SK-N-SH treated with all-trans-retinoic acid at 6 μM for 48 hours (cell line): ENCODE measurements at regions not wholly inside any gene's neighbourhood (a gene's known extent, or its start where the extent isn't known, plus 50 kb on each side); places are given as distances from the start of the nearest gene placed in this dataset.

Source experiments
- ATAC-seq: fragments of 200-7000 bp; cut with Tn5 transposase; 3 replicates; pipeline ENCODE4 v1.9.1; 2020; ENCODE audit warnings: mild to moderate bottlenecking, moderate library complexity
- ARNTL ChIP-seq: fragments of 450-650 bp; formaldehyde crosslinking; IDR thresholded peaks from 2 replicates; pipeline ENCODE4 v1.5.0; 2020; ENCODE audit warnings: low read depth, mild to moderate bottlenecking, moderate library complexity, borderline replicate concordance
- BACH2 ChIP-seq: fragments of 250-450 bp; sonication (Bioruptor Pico); IDR thresholded peaks from 2 replicates; pipeline ENCODE4 v1.9.0; 2021; ENCODE audit warnings: mild to moderate bottlenecking, borderline replicate concordance
- CREB5 ChIP-seq: fragments of 250-450 bp; sonication (Bioruptor Pico); IDR thresholded peaks from 2 replicates; pipeline ENCODE4 v1.5.1; 2020; ENCODE audit warnings: low read depth, mild to moderate bottlenecking, moderate library complexity
- CSDC2 ChIP-seq: fragments of 250-450 bp; sonication (Bioruptor Pico); IDR thresholded peaks from 2 replicates; pipeline ENCODE4 v1.5.0; 2020; ENCODE audit warnings: mild to moderate bottlenecking, moderate library complexity
- CSRNP3 ChIP-seq: fragments of 250-450 bp; sonication (Bioruptor Pico); IDR thresholded peaks from 2 replicates; pipeline ENCODE4 v1.5.1; 2021; ENCODE audit warnings: mild to moderate bottlenecking, moderate library complexity
- ESRRG ChIP-seq: fragments of 250-450 bp; sonication (Bioruptor Pico); IDR thresholded peaks from 2 replicates; pipeline ENCODE4 v1.6.1; 2021; ENCODE audit warnings: mild to moderate bottlenecking
- GLIS3 ChIP-seq: fragments of 250-450 bp; sonication (Bioruptor Pico); IDR thresholded peaks from 2 replicates; pipeline ENCODE4 v1.5.0; 2020; ENCODE audit warnings: mild to moderate bottlenecking, moderate library complexity
- OSR1 ChIP-seq: fragments of 250-450 bp; sonication (Bioruptor Pico); IDR thresholded peaks from 2 replicates; pipeline ENCODE4 v1.8.0; 2022; ENCODE audit warnings: moderate library complexity, mild to moderate bottlenecking, inconsistent platforms
- POU6F1 ChIP-seq: fragments of 250-450 bp; sonication (Bioruptor Pico); IDR thresholded peaks from 2 replicates; pipeline ENCODE4 v1.8.0; 2021; ENCODE audit warnings: low read depth, mild to moderate bottlenecking, moderate library complexity, borderline replicate concordance
- PPARA ChIP-seq: fragments of 250-450 bp; sonication (Bioruptor Pico); IDR thresholded peaks from 2 replicates; pipeline ENCODE4 v1.5.0; 2020; ENCODE audit warnings: mild to moderate bottlenecking, borderline replicate concordance
- RARB ChIP-seq: fragments of 250-450 bp; sonication (Bioruptor Pico); IDR thresholded peaks from 2 replicates; pipeline ENCODE4 v1.8.0; 2021; ENCODE audit warnings: mild to moderate bottlenecking, moderate library complexity
- SNAI2 ChIP-seq: fragments of 250-450 bp; sonication (Bioruptor Pico); IDR thresholded peaks from 2 replicates; pipeline ENCODE4 v1.5.0; 2020; ENCODE audit warnings: mild to moderate bottlenecking, moderate library complexity
- TCF4 ChIP-seq: fragments of 250-450 bp; sonication (Bioruptor Pico); IDR thresholded peaks from 2 replicates; pipeline ENCODE4 v1.8.0; 2021; ENCODE audit warnings: mild to moderate bottlenecking, moderate library complexity, borderline replicate concordance
- TOX ChIP-seq: fragments of 250-450 bp; sonication (Bioruptor Pico); IDR thresholded peaks from 2 replicates; pipeline ENCODE4 v1.8.0; 2021; ENCODE audit warnings: mild to moderate bottlenecking, moderate library complexity, borderline replicate concordance
- ZC3H10 ChIP-seq: fragments of 250-450 bp; sonication (Bioruptor Pico); IDR thresholded peaks from 2 replicates; pipeline ENCODE4 v1.5.1; 2021; ENCODE audit warnings: mild to moderate bottlenecking, moderate library complexity
- ZFP3 ChIP-seq: fragments of 250-450 bp; sonication (Bioruptor Pico); IDR thresholded peaks from 2 replicates; pipeline ENCODE4 v1.5.0; 2020; ENCODE audit warnings: mild to moderate bottlenecking, moderate library complexity
- ZFP30 ChIP-seq: fragments of 450-650 bp; formaldehyde crosslinking; IDR thresholded peaks from 2 replicates; pipeline ENCODE4 v1.5.0; 2022; ENCODE audit warnings: mild to moderate bottlenecking, moderate library complexity
- ZNF565 ChIP-seq: fragments of 450-650 bp; formaldehyde crosslinking; conservative IDR thresholded peaks from 2 replicates; pipeline ENCODE4 v1.5.0; 2020; ENCODE audit warnings: low read depth, mild to moderate bottlenecking, moderate library complexity
- ZNF70 ChIP-seq: fragments of 450-650 bp; formaldehyde crosslinking; IDR thresholded peaks from 2 replicates; pipeline ENCODE4 v1.5.0; 2020; ENCODE audit warnings: mild to moderate bottlenecking, moderate library complexity
- ZNF8 ChIP-seq: fragments of 450-650 bp; formaldehyde crosslinking; IDR thresholded peaks from 2 replicates; pipeline ENCODE4 v1.5.0; 2020; ENCODE audit warnings: mild to moderate bottlenecking, moderate library complexity
- TF ChIP-seq, protein P1 (sequence below): fragments of 250-450 bp; sonication (Bioruptor Pico); IDR thresholded peaks from 2 replicates; pipeline ENCODE4 v1.8.0; 2020; ENCODE audit warnings: mild to moderate bottlenecking, moderate library complexity, borderline replicate concordance

GRCh38 chr6:20333721-20334269 is 67.9 kb upstream of the E2F3 start (continued):
- TF ChIP-seq CREB5 (no peak), ZNF8 (CRISPR knock-in tag) (no peak), TCF4 (CRISPR knock-in tag) (no peak), ZNF565 (no peak), SNAI2 (CRISPR knock-in tag) (no peak), GLIS3 (no peak), ARNTL (no peak)
- TF ChIP-seq, all 23 proteins: peak for 0

GRCh38 chr6:20334334-20334733 is 67.3 kb upstream of the E2F3 start:
- TF ChIP-seq ARNTL (no peak), OSR1 (CRISPR knock-in tag) (no peak), ZC3H10 (CRISPR knock-in tag) (no peak), CREB5 (no peak), TOX (CRISPR knock-in tag) (no peak)
- TF ChIP-seq, protein P1, sequence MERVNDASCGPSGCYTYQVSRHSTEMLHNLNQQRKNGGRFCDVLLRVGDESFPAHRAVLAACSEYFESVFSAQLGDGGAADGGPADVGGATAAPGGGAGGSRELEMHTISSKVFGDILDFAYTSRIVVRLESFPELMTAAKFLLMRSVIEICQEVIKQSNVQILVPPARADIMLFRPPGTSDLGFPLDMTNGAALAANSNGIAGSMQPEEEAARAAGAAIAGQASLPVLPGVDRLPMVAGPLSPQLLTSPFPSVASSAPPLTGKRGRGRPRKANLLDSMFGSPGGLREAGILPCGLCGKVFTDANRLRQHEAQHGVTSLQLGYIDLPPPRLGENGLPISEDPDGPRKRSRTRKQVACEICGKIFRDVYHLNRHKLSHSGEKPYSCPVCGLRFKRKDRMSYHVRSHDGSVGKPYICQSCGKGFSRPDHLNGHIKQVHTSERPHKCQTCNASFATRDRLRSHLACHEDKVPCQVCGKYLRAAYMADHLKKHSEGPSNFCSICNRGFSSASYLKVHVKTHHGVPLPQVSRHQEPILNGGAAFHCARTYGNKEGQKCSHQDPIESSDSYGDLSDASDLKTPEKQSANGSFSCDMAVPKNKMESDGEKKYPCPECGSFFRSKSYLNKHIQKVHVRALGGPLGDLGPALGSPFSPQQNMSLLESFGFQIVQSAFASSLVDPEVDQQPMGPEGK, result no peak
- TF ChIP-seq, all 23 proteins: peak for 0
- ATAC-seq, result no peak

DNA sequence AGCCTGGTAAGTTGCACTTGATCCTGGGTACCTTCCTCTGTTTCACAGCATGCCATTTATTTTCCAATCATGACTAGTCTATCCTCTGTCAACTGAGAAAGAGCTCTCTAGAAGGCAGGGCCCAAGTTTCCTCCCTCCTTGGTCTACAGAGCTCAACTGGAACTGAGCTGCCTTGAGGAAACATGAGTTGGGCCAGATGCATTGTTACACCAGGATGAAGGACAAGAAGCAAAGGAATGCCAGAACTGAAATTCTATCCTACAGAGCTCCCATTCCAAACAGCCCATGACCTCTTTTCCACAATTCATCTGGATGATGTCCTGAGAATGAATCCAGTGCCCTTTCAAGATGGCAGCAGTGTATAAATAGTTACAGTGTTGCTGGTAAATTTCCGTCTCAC is 66.7 kb upstream of the E2F3 start:
- no peak for TF ChIP-seq POU6F1 (CRISPR knock-in tag)
- TF ChIP-seq, protein P1, result no peak
- TF ChIP-seq ARNTL, result no peak
- TF ChIP-seq CSRNP3 (CRISPR knock-in tag), result no peak
- TF ChIP-seq PPARA (CRISPR knock-in tag), result no peak
- TF ChIP-seq ZNF70 (CRISPR knock-in tag), result no peak
- TF ChIP-seq ESRRG (CRISPR knock-in tag), result no peak
- TF ChIP-seq OSR1 (CRISPR knock-in tag), result no peak
- TF ChIP-seq GLIS3, result no peak
- TF ChIP-seq CSDC2 (CRISPR knock-in tag), result no peak
- TF ChIP-seq RARB (CRISPR knock-in tag), result no peak
- TF ChIP-seq ZNF565, result no peak
- no peak for TF ChIP-seq ZNF8 (CRISPR knock-in tag)
- TF ChIP-seq TOX (CRISPR knock-in tag), result no peak
- no peak for TF ChIP-seq ZFP3 (CRISPR knock-in tag)
- no peak for TF ChIP-seq BACH2 (CRISPR knock-in tag)
- TF ChIP-seq ZFP30 (CRISPR knock-in tag), result no peak
- TF ChIP-seq SNAI2 (CRISPR knock-in tag), result no peak
- no peak for TF ChIP-seq TCF4 (CRISPR knock-in tag)

More for the DNA sequence above, 66.7 kb upstream of the E2F3 start:
- ATAC-seq, result no peak
